Neural progenitor cell (in vitro differentiated cells): ENCODE measurements at regions not wholly inside any gene's neighbourhood (a gene's known extent, or its start where the extent isn't known, plus 50 kb on each side); places are given as distances from the start of the nearest gene placed in this dataset.

Experiments used
- EZH2 ChIP-seq: fragments of 200-600 bp; sonication (generic); IDR thresholded peaks from 2 replicates; pipeline ENCODE4 v1.6.1; 2017; ENCODE audit warnings: antibody characterized with exemption, mild to moderate bottlenecking, moderate library complexity
- EZH2phosphoT487 ChIP-seq: fragments of 200-600 bp; sonication (generic); IDR thresholded peaks from 2 replicates; pipeline ENCODE4 v1.6.1; 2017; ENCODE audit warnings: antibody characterized with exemption
- TF ChIP-seq, protein P1 (sequence below): fragments of 200-600 bp; sonication (generic); IDR thresholded peaks from 2 replicates; pipeline ENCODE4 v1.5.1; 2017; ENCODE audit warnings: antibody characterized with exemption, mild to moderate bottlenecking

DNA sequence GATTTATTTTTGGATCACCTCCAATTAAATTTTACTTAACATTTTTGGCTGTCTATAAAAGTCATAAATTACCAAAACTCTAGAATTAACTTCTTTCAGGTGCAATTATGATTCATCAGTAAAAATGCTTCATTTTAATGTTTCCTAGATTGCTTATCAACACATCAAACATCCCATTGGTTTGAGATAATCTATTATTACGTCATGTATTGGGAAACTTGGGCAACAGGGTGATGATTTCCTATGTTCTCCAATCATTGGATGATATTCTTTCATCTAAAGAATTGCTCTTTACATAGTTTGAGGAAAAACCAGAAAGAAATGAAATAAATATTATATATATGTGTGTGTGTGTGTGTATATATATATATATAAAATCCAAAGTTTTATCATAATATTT lies 76.8 kb upstream of the KCNJ6 start:
- TF ChIP-seq, protein P1, sequence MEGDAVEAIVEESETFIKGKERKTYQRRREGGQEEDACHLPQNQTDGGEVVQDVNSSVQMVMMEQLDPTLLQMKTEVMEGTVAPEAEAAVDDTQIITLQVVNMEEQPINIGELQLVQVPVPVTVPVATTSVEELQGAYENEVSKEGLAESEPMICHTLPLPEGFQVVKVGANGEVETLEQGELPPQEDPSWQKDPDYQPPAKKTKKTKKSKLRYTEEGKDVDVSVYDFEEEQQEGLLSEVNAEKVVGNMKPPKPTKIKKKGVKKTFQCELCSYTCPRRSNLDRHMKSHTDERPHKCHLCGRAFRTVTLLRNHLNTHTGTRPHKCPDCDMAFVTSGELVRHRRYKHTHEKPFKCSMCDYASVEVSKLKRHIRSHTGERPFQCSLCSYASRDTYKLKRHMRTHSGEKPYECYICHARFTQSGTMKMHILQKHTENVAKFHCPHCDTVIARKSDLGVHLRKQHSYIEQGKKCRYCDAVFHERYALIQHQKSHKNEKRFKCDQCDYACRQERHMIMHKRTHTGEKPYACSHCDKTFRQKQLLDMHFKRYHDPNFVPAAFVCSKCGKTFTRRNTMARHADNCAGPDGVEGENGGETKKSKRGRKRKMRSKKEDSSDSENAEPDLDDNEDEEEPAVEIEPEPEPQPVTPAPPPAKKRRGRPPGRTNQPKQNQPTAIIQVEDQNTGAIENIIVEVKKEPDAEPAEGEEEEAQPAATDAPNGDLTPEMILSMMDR = no peak
- TF ChIP-seq EZH2 = no peak
- no peak for TF ChIP-seq EZH2phosphoT487
